C4-2B (cell line): ENCODE measurements at regions not wholly inside any gene's neighbourhood (a gene's known extent, or its start where the extent isn't known, plus 50 kb on each side); places are given as distances from the start of the nearest gene placed in this dataset.
"Not testable (repeated sequence)": the region's sequence is repeated elsewhere in the genome, so short reads cannot be mapped to it uniquely, and the experiment has no call there.

Source experiments
- H3K27ac ChIP-seq: fragments of 450-650 bp; 2 replicates; pipeline ENCODE4 v1.5.1; 2017
- CTCF ChIP-seq: fragments of 450-650 bp; conservative IDR thresholded peaks from 2 replicates; pipeline ENCODE4 v1.5.1; 2017; ENCODE audit warnings: mild to moderate bottlenecking
- ZFX ChIP-seq: fragments of 450-650 bp; IDR thresholded peaks from 2 replicates; pipeline ENCODE4 v1.6.1; 2017

- H3K27ac ChIP-seq = not testable (repeated sequence)
Observed at GRCh38 chr7:35853194-35853593, 52.3 kb downstream of the SEPTIN7 start.

- no peak overlapping the region for H3K27ac ChIP-seq
- TF ChIP-seq ZFX (no peak), CTCF (no peak)
Observed at GRCh38 chr7:35854311-35854710, 53.5 kb downstream of the SEPTIN7 start.

GRCh38 chr7:35856175-35856574 is 55.3 kb downstream of the SEPTIN7 start:
- TF ChIP-seq CTCF = no peak
- no peak overlapping the region for H3K27ac ChIP-seq

- H3K27ac ChIP-seq = no peak overlapping the region
- TF ChIP-seq ZFX = no peak
- TF ChIP-seq CTCF = no peak
Observed at GRCh38 chr7:35860664-35861063, 59.8 kb downstream of the SEPTIN7 start.

GRCh38 chr7:35865287-35865686 is 64.4 kb downstream of the SEPTIN7 start:
- H3K27ac ChIP-seq = no peak overlapping the region
- TF ChIP-seq CTCF = no peak
- no peak for TF ChIP-seq ZFX

- TF ChIP-seq CTCF (no peak), ZFX (no peak)
- H3K27ac ChIP-seq = no peak overlapping the region
Observed at GRCh38 chr7:35866186-35866585, 65.3 kb downstream of the SEPTIN7 start.

GRCh38 chr7:35869117-35869516 is 68.3 kb downstream of the SEPTIN7 start:
- H3K27ac ChIP-seq = not testable (repeated sequence)

GRCh38 chr7:35869810-35870209 is 69.0 kb downstream of the SEPTIN7 start:
- TF ChIP-seq ZFX = no peak
- TF ChIP-seq CTCF = no peak

GRCh38 chr7:35871856-35872255 is 71.0 kb downstream of the SEPTIN7 start:
- TF ChIP-seq CTCF = no peak
- TF ChIP-seq ZFX = no peak
- no peak overlapping the region for H3K27ac ChIP-seq

More at GRCh38 chr7:35869810-35870209, 69.0 kb downstream of the SEPTIN7 start:
- no peak overlapping the region for H3K27ac ChIP-seq
